ENCODE measurements at regions not wholly inside any gene's neighbourhood (a gene's known extent, or its start where the extent isn't known, plus 50 kb on each side); places are given as distances from the start of the nearest gene placed in this dataset.

GRCh38 chrX:39725114-39725513 is 372.6 kb downstream of the BCOR start:
- Histone ChIP-seq H3K9ac (no peak overlapping the region), H3K36me3 (ENCODE audit: insufficient read depth) (no peaks in the 10 kb centered on the region), H3K4me2 (no peak overlapping the region), H3K27me3 (ENCODE audit: insufficient read depth, low read depth) (no peaks in the 10 kb centered on the region), H3K27ac (no peak overlapping the region), H2AFZ (ENCODE audit: low read depth) (no peak overlapping the region), H3K79me2 (ENCODE audit: insufficient read depth, low read depth) (no peaks in the 10 kb centered on the region), H4K20me1 (ENCODE audit: insufficient read depth) (no peaks in the 10 kb centered on the region), H3K4me1 (ENCODE audit: low read depth, poor library complexity, severe bottlenecking) (no peaks in the 10 kb centered on the region), H3K4me3 (IDR thresholded peaks at IDR 0.05; ENCODE audit: insufficient read depth, low read depth, low read length) (no peak overlapping the region)
- no peak for TF ChIP-seq CTCF (conservative IDR thresholded peaks at IDR 0.05; ENCODE audit: low read depth, low read length)

GRCh38 chrX:39725928-39726619 is 371.7 kb downstream of the BCOR start:
- Histone ChIP-seq H3K4me2 (no peak overlapping the region), H3K27me3 (ENCODE audit: insufficient read depth, low read depth) (no peaks in the 10 kb centered on the region), H3K27ac (no peak overlapping the region), H3K4me1 (ENCODE audit: low read depth, poor library complexity, severe bottlenecking) (no peaks in the 10 kb centered on the region), H4K20me1 (ENCODE audit: insufficient read depth) (no peaks in the 10 kb centered on the region), H3K9ac (no peak overlapping the region), H3K79me2 (ENCODE audit: insufficient read depth, low read depth) (no peaks in the 10 kb centered on the region), H3K36me3 (ENCODE audit: insufficient read depth) (no peaks in the 10 kb centered on the region), H3K4me3 (IDR thresholded peaks at IDR 0.05; ENCODE audit: insufficient read depth, low read depth, low read length) (no peak overlapping the region), H2AFZ (ENCODE audit: low read depth) (no peak overlapping the region)
- TF ChIP-seq CTCF (conservative IDR thresholded peaks at IDR 0.05; ENCODE audit: low read depth, low read length) = no peak

DNA sequence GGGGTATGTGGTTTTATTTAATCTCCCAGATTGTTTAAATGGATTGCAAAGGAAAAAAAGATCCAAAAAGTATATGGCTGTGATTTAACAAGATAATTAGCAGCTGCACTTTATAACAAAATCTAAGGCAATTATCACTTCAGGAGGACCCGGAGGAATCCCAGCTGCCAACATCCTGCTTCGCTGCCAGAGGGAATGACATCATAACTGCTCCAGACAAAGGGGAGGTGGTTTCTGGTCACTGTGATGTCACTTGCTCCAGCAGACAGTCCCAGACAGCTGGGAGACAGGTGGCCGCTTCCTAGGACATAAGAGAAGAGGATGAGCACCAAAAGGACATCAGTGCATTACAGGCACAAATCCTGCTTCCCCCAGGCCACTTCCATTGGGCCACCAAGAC is 371.0 kb downstream of the BCOR start:
- H3K4me2 ChIP-seq = no peak overlapping the region
- no peaks in the 10 kb centered on the region for H4K20me1 ChIP-seq (ENCODE audit: insufficient read depth)
- H3K9ac ChIP-seq = no peak overlapping the region
- H3K36me3 ChIP-seq (ENCODE audit: insufficient read depth) = no peaks in the 10 kb centered on the region
- H3K27ac ChIP-seq = no peak overlapping the region
- H2AFZ ChIP-seq (ENCODE audit: low read depth) = no peak overlapping the region
- no peaks in the 10 kb centered on the region for H3K79me2 ChIP-seq (ENCODE audit: insufficient read depth, low read depth)
- no peaks in the 10 kb centered on the region for H3K27me3 ChIP-seq (ENCODE audit: insufficient read depth, low read depth)
- no peaks in the 10 kb centered on the region for H3K4me1 ChIP-seq (ENCODE audit: low read depth, poor library complexity, severe bottlenecking)
- no peak for TF ChIP-seq CTCF (conservative IDR thresholded peaks at IDR 0.05; ENCODE audit: low read depth, low read length)
- no peak overlapping the region for H3K4me3 ChIP-seq (IDR thresholded peaks at IDR 0.05; ENCODE audit: insufficient read depth, low read depth, low read length)

- no peak overlapping the region for H3K4me2 ChIP-seq
- no peak for TF ChIP-seq CTCF (conservative IDR thresholded peaks at IDR 0.05; ENCODE audit: low read depth, low read length)
- H3K79me2 ChIP-seq (ENCODE audit: insufficient read depth, low read depth) = no peaks in the 10 kb centered on the region
- no peak overlapping the region for H2AFZ ChIP-seq (ENCODE audit: low read depth)
- no peaks in the 10 kb centered on the region for H3K36me3 ChIP-seq (ENCODE audit: insufficient read depth)
- H3K9ac ChIP-seq = no peak overlapping the region
- no peaks in the 10 kb centered on the region for H3K27me3 ChIP-seq (ENCODE audit: insufficient read depth, low read depth)
- no peaks in the 10 kb centered on the region for H4K20me1 ChIP-seq (ENCODE audit: insufficient read depth)
- H3K4me1 ChIP-seq (ENCODE audit: low read depth, poor library complexity, severe bottlenecking) = no peaks in the 10 kb centered on the region
- H3K4me3 ChIP-seq (IDR thresholded peaks at IDR 0.05; ENCODE audit: insufficient read depth, low read depth, low read length) = no peak overlapping the region
- H3K27ac ChIP-seq = no peak overlapping the region
Observed at GRCh38 chrX:39728025-39728424, 369.7 kb downstream of the BCOR start.
